ENCODE measurements at regions not wholly inside any gene's neighbourhood (a gene's known extent, or its start where the extent isn't known, plus 50 kb on each side); places are given as distances from the start of the nearest gene placed in this dataset.
A peak's percentile ranks its signal among the peaks of the same experiment; 100 is the strongest.

- Mint-ChIP-seq H3K27me3 (no peaks in the 10 kb centered on the region), H3K27ac (no peak overlapping the region), H3K9me3 (peaks cover 0 to 5% of the 10 kb centered on the region in 2 donors), H3K4me3 (no peak overlapping the region), H3K36me3 (ENCODE audit: insufficient read depth) (no peaks in the 10 kb centered on the region), H3K4me1 (ENCODE audit: low read depth in 2 of 2) (no peaks in the 10 kb centered on the region)
- no peak for ATAC-seq (replicated peaks)
- no peak for DNase-seq
These were observed 925.0 kb downstream of the GBE1 start for GRCh38 chr3:80836395-80836794.

- DNase-seq, result no peak
These were observed 953.9 kb downstream of the GBE1 start for GRCh38 chr3:80807577-80807976.

GRCh38 chr3:80806673-80807072 is 954.8 kb downstream of the GBE1 start:
- Mint-ChIP-seq H3K27ac (no peak overlapping the region), H3K36me3 (ENCODE audit: insufficient read depth) (no peaks in the 10 kb centered on the region), H3K9me3 (peaks cover 8 to 21% of the 10 kb centered on the region in 2 donors), H3K4me1 (ENCODE audit: low read depth in 2 of 2) (no peaks in the 10 kb centered on the region), H3K4me3 (no peak overlapping the region), H3K27me3 (no peaks in the 10 kb centered on the region)
- ATAC-seq (replicated peaks) (no peak), DNase-seq (no peak)

More at GRCh38 chr3:80807577-80807976, 953.9 kb downstream of the GBE1 start:
- H3K27ac Mint-ChIP-seq, result no peak overlapping the region
- H3K4me1 Mint-ChIP-seq (ENCODE audit: low read depth in 2 of 2), result no peaks in the 10 kb centered on the region
- H3K9me3 Mint-ChIP-seq, result peaks cover 6 to 14% of the 10 kb centered on the region in 2 donors
- no peak for ATAC-seq (replicated peaks)
- no peaks in the 10 kb centered on the region for H3K27me3 Mint-ChIP-seq
- H3K36me3 Mint-ChIP-seq (ENCODE audit: insufficient read depth), result no peaks in the 10 kb centered on the region
- no peak overlapping the region for H3K4me3 Mint-ChIP-seq

GRCh38 chr3:80788914-80789313 is 972.5 kb downstream of the GBE1 start:
- H3K4me1 Mint-ChIP-seq (ENCODE audit: low read depth in 2 of 2), result no peaks in the 10 kb centered on the region
- peaks cover 0 to 1% of the 10 kb centered on the region in 2 donors for H3K9me3 Mint-ChIP-seq
- no peaks in the 10 kb centered on the region for H3K36me3 Mint-ChIP-seq (ENCODE audit: insufficient read depth)
- H3K27ac Mint-ChIP-seq, result no peak overlapping the region
- DNase-seq, result no peak
- H3K27me3 Mint-ChIP-seq, result no peaks in the 10 kb centered on the region
- H3K4me3 Mint-ChIP-seq, result no peak overlapping the region
- no peak for ATAC-seq (replicated peaks)

GRCh38 chr3:80785875-80786274 is 975.6 kb downstream of the GBE1 start:
- Mint-ChIP-seq H3K4me1 (ENCODE audit: low read depth in 2 of 2) (no peaks in the 10 kb centered on the region), H3K9me3 (peaks cover 4 to 8% of the 10 kb centered on the region in 2 donors), H3K4me3 (no peak overlapping the region), H3K36me3 (ENCODE audit: insufficient read depth) (no peaks in the 10 kb centered on the region), H3K27ac (no peak overlapping the region), H3K27me3 (no peaks in the 10 kb centered on the region)
- DNase-seq (no peak), ATAC-seq (replicated peaks) (no peak)

GRCh38 chr3:80785475-80785874 is 976.0 kb downstream of the GBE1 start:
- ATAC-seq (replicated peaks), result no peak
- Mint-ChIP-seq H3K4me1 (ENCODE audit: low read depth in 2 of 2) (no peaks in the 10 kb centered on the region), H3K4me3 (no peak overlapping the region)

GRCh38 chr3:80771085-80771484 is 990.4 kb downstream of the GBE1 start:
- ATAC-seq (replicated peaks) (no peak), DNase-seq (no peak)
- no peak overlapping the region for H3K4me3 Mint-ChIP-seq
- no peaks in the 10 kb centered on the region for H3K27me3 Mint-ChIP-seq
- no peaks in the 10 kb centered on the region for H3K4me1 Mint-ChIP-seq (ENCODE audit: low read depth in 2 of 2)
- H3K9me3 Mint-ChIP-seq, result peaks cover 2 to 21% of the 10 kb centered on the region in 2 donors
- H3K27ac Mint-ChIP-seq, result no peak overlapping the region
- H3K36me3 Mint-ChIP-seq (ENCODE audit: insufficient read depth), result no peaks in the 10 kb centered on the region

More at GRCh38 chr3:80785475-80785874, 976.0 kb downstream of the GBE1 start:
- H3K9me3 Mint-ChIP-seq, result peaks cover 4 to 8% of the 10 kb centered on the region in 2 donors
- no peak for DNase-seq
- no peak overlapping the region for H3K27ac Mint-ChIP-seq
- H3K27me3 Mint-ChIP-seq, result no peaks in the 10 kb centered on the region
- no peaks in the 10 kb centered on the region for H3K36me3 Mint-ChIP-seq (ENCODE audit: insufficient read depth)

- H3K4me1 Mint-ChIP-seq (ENCODE audit: low read depth in 2 of 2), result no peaks in the 10 kb centered on the region
These were observed 991.1 kb downstream of the GBE1 start for GRCh38 chr3:80770106-80771074.

GRCh38 chr3:80769683-80770082 is 991.8 kb downstream of the GBE1 start:
- H3K9me3 Mint-ChIP-seq, result peaks cover 2 to 21% of the 10 kb centered on the region in 2 donors
- H3K4me3 Mint-ChIP-seq, result no peak overlapping the region
- DNase-seq (no peak), ATAC-seq (replicated peaks) (no peak)
- H3K4me1 Mint-ChIP-seq (ENCODE audit: low read depth in 2 of 2), result no peaks in the 10 kb centered on the region
- no peaks in the 10 kb centered on the region for H3K36me3 Mint-ChIP-seq (ENCODE audit: insufficient read depth)
- no peak overlapping the region for H3K27ac Mint-ChIP-seq
- H3K27me3 Mint-ChIP-seq, result no peaks in the 10 kb centered on the region

More at GRCh38 chr3:80770106-80771074, 991.1 kb downstream of the GBE1 start:
- no peaks in the 10 kb centered on the region for H3K27me3 Mint-ChIP-seq
- ATAC-seq (replicated peaks) (no peak), DNase-seq (no peak)
- H3K9me3 Mint-ChIP-seq, result peaks cover 2 to 21% of the 10 kb centered on the region in 2 donors
- no peaks in the 10 kb centered on the region for H3K36me3 Mint-ChIP-seq (ENCODE audit: insufficient read depth)
- H3K4me3 Mint-ChIP-seq, result peak overlapping the region; percentile 33 to 37
- H3K27ac Mint-ChIP-seq, result peak overlapping the region in 1 of 2 donors; percentile 77

GRCh38 chr3:80767604-80768003 is 993.8 kb downstream of the GBE1 start:
- no peaks in the 10 kb centered on the region for H3K36me3 Mint-ChIP-seq (ENCODE audit: insufficient read depth)
- no peaks in the 10 kb centered on the region for H3K4me1 Mint-ChIP-seq (ENCODE audit: low read depth in 2 of 2)
- H3K9me3 Mint-ChIP-seq, result peaks cover 3 to 21% of the 10 kb centered on the region in 2 donors
- no peaks in the 10 kb centered on the region for H3K27me3 Mint-ChIP-seq
- H3K27ac Mint-ChIP-seq, result no peak overlapping the region
- no peak for ATAC-seq (replicated peaks)
- no peak overlapping the region for H3K4me3 Mint-ChIP-seq
- DNase-seq, result no peak

GRCh38 chr3:80754969-80755368 is 987.2 kb upstream of the ROBO1 start:
- Mint-ChIP-seq H3K36me3 (ENCODE audit: insufficient read depth) (no peaks in the 10 kb centered on the region), H3K4me3 (no peak overlapping the region), H3K27ac (no peak overlapping the region), H3K4me1 (ENCODE audit: low read depth in 2 of 2) (no peaks in the 10 kb centered on the region), H3K27me3 (no peaks in the 10 kb centered on the region), H3K9me3 (peaks cover 8 to 15% of the 10 kb centered on the region in 2 donors)
- no peak for ATAC-seq (replicated peaks)
- DNase-seq, result no peak

GRCh38 chr3:80753021-80753420 is 985.2 kb upstream of the ROBO1 start:
- Mint-ChIP-seq H3K9me3 (peaks cover 3 to 13% of the 10 kb centered on the region in 2 donors), H3K4me1 (ENCODE audit: low read depth in 2 of 2) (no peaks in the 10 kb centered on the region), H3K36me3 (ENCODE audit: insufficient read depth) (no peaks in the 10 kb centered on the region), H3K27me3 (no peaks in the 10 kb centered on the region), H3K4me3 (no peak overlapping the region), H3K27ac (no peak overlapping the region)
- no peak for ATAC-seq (replicated peaks)
- no peak for DNase-seq

- no peak overlapping the region for H3K4me3 Mint-ChIP-seq
- no peaks in the 10 kb centered on the region for H3K4me1 Mint-ChIP-seq (ENCODE audit: low read depth in 2 of 2)
- no peak for ATAC-seq (replicated peaks)
- H3K27me3 Mint-ChIP-seq, result no peaks in the 10 kb centered on the region
- no peak for DNase-seq
- H3K27ac Mint-ChIP-seq, result no peak overlapping the region
- peaks cover 3 to 13% of the 10 kb centered on the region in 2 donors for H3K9me3 Mint-ChIP-seq
- H3K36me3 Mint-ChIP-seq (ENCODE audit: insufficient read depth), result no peaks in the 10 kb centered on the region
These were observed 982.8 kb upstream of the ROBO1 start for GRCh38 chr3:80750637-80751036.

- no peaks in the 10 kb centered on the region for H3K27me3 Mint-ChIP-seq
- no peak for ATAC-seq (replicated peaks)
- H3K9me3 Mint-ChIP-seq, result peaks cover 5 to 13% of the 10 kb centered on the region in 2 donors
- no peak for DNase-seq
- H3K4me3 Mint-ChIP-seq, result no peak overlapping the region
- no peaks in the 10 kb centered on the region for H3K4me1 Mint-ChIP-seq (ENCODE audit: low read depth in 2 of 2)
- no peak overlapping the region for H3K27ac Mint-ChIP-seq
- H3K36me3 Mint-ChIP-seq (ENCODE audit: insufficient read depth), result no peaks in the 10 kb centered on the region
These were observed 967.1 kb upstream of the ROBO1 start for GRCh38 chr3:80734920-80735319.

All from effector memory CD8-positive, alpha-beta T cell (primary cell).